Transverse colon (tissue), 4 donors: ENCODE measurements at regions not wholly inside any gene's neighbourhood (a gene's known extent, or its start where the extent isn't known, plus 50 kb on each side); places are given as distances from the start of the nearest gene placed in this dataset.

ENCODE experiments used
- DNase-seq: peaks from one replicate; pipeline ENCODE4 v3.0.0-alpha.2; 2019
- H3K27ac ChIP-seq, 4 donors: fragments of 200-600 bp; sonication (generic); 2 replicates each; pipeline ENCODE4 v1.5.1; 2016 to 2018; ENCODE audit warnings: inconsistent platforms in 4 of 4
- H3K27me3 ChIP-seq: fragments of 200-600 bp; sonication (generic); 2 replicates; pipeline ENCODE4 v1.5.1; 2017; ENCODE audit warnings: inconsistent platforms
- H3K36me3 ChIP-seq, 4 donors: fragments of 200-600 bp; sonication (generic); 2 replicates each; pipeline ENCODE4 v1.5.1; 2017 to 2019; ENCODE audit warnings: inconsistent platforms in 4 of 4
- H3K4me1 ChIP-seq, 4 donors: fragments of 200-600 bp; sonication (generic); 2 replicates each; pipeline ENCODE4 v1.5.1; 2017 to 2020; ENCODE audit warnings: inconsistent platforms in 4 of 4
- H3K4me3 ChIP-seq, 4 donors: fragments of 200-600 bp; sonication (generic); 1 replicate in 1 of 4; 2 replicates in 3 of 4; pipeline versions ENCODE4 v1.5.1 to v1.6.1; 2017 to 2019; ENCODE audit warnings: inconsistent platforms in 4 of 4
- H3K9me3 ChIP-seq, 2 donors: fragments of 200-600 bp; sonication (generic); 2 replicates each; pipeline ENCODE4 v1.5.1; 2017 to 2019; ENCODE audit warnings: inconsistent platforms in 2 of 2
- EP300 ChIP-seq: sonication (generic); formaldehyde crosslinking; IDR thresholded peaks from one replicate; pipeline ENCODE4 v1.6.1; 2017; ENCODE audit warnings: antibody characterized with exemption, low read depth
- POLR2A ChIP-seq: fragments of 450-650 bp; IDR thresholded peaks from one replicate; pipeline ENCODE4 v1.6.1; 2016; ENCODE audit warnings: antibody characterized with exemption, mild to moderate bottlenecking, moderate library complexity
- POLR2AphosphoS5 ChIP-seq, 3 donors: sonication (generic); formaldehyde crosslinking; IDR thresholded peaks; one replicate each; pipeline ENCODE4 v1.6.1; 2016; ENCODE audit warnings: antibody characterized with exemption in 3 of 3
- WGBS, 2 donors: methylation state at CpG; one replicate each; pipeline ENCODE4 v1.1.5; 2018; ENCODE audit warnings: low coverage in 1 of 2; 5-methylcytosine and 5-hydroxymethylcytosine counted together
- in situ Hi-C, 4 donors: fragments of 200-750 bp; cut with MboI; loops; one replicate each; pipeline versions ENCODE4 v1.15.0 to v1.15.1; 2017; ENCODE audit warnings: low sequenced_read_pairs in 3 of 4, low pct_ligation_motif_present in 1 of 4, low pct_unique_long_range_greater_than_20kb in 1 of 4
- intact Hi-C: fragments of 100-400 bp; cut with DNase I; formaldehyde crosslinking; loops from one replicate; pipeline ENCODE4 v1.15.1; 2023; ENCODE audit warnings: low total_unique reads
- TF ChIP-seq, protein P1 (sequence below), 5 experiments: fragments of 200-600 bp in 3 of 5; fragments of 450-650 bp in 2 of 5; sonication (generic) in 3 of 5; IDR thresholded peaks; 1 replicate in 2 of 5; 2 replicates in 3 of 5; pipeline ENCODE4 v1.5.1; 2016 to 2017; ENCODE audit warnings: antibody characterized with exemption in 5 of 5, inconsistent platforms in 3 of 5, mild to moderate bottlenecking in 2 of 5, moderate library complexity in 1 of 5

- DNase-seq = no peak
- in situ Hi-C loops = no loop called here
- intact Hi-C loops = no loop called here
- Histone ChIP-seq H3K4me3 (no peak overlapping the region), H3K27ac (no peak overlapping the region), H3K36me3 (no peaks in the 10 kb centered on the region), H3K9me3 (no peaks in the 10 kb centered on the region), H3K4me1 (peaks cover 0 to 13% (median 3%) of the 10 kb centered on the region in 4 donors), H3K27me3 (no peaks in the 10 kb centered on the region)
- 80 to 83% methylated on average over 4 of the region's 4 CpGs for WGBS, 2 donors
- no peak for TF ChIP-seq POLR2A
- TF ChIP-seq EP300 = no peak
- TF ChIP-seq, protein P1, sequence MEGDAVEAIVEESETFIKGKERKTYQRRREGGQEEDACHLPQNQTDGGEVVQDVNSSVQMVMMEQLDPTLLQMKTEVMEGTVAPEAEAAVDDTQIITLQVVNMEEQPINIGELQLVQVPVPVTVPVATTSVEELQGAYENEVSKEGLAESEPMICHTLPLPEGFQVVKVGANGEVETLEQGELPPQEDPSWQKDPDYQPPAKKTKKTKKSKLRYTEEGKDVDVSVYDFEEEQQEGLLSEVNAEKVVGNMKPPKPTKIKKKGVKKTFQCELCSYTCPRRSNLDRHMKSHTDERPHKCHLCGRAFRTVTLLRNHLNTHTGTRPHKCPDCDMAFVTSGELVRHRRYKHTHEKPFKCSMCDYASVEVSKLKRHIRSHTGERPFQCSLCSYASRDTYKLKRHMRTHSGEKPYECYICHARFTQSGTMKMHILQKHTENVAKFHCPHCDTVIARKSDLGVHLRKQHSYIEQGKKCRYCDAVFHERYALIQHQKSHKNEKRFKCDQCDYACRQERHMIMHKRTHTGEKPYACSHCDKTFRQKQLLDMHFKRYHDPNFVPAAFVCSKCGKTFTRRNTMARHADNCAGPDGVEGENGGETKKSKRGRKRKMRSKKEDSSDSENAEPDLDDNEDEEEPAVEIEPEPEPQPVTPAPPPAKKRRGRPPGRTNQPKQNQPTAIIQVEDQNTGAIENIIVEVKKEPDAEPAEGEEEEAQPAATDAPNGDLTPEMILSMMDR (IDR thresholded peaks at IDR 0.05) = no peak
- TF ChIP-seq POLR2AphosphoS5 (IDR thresholded peaks at IDR 0.05) = no peak
Observed at GRCh38 chr6:146980900-146981329, 223.3 kb upstream of the STXBP5 start.

- Histone ChIP-seq H3K27ac (no peak overlapping the region), H3K4me1 (peaks cover 0 to 13% (median 3%) of the 10 kb centered on the region in 4 donors), H3K9me3 (peaks cover 0 to 2% of the 10 kb centered on the region in 2 donors), H3K36me3 (no peaks in the 10 kb centered on the region), H3K4me3 (no peak overlapping the region), H3K27me3 (no peaks in the 10 kb centered on the region)
- WGBS, 2 donors = 49 to 54% methylated on average over 2 to 3 of the region's 3 CpGs
- no peak for DNase-seq
- intact Hi-C loops = no loop called here
- in situ Hi-C loops = no loop called here
- TF ChIP-seq EP300 (no peak), POLR2A (no peak), POLR2AphosphoS5 (IDR thresholded peaks at IDR 0.05) (no peak)
- TF ChIP-seq, protein P1 (IDR thresholded peaks at IDR 0.05) = no peak
Observed at GRCh38 chr6:146981981-146982380, 222.2 kb upstream of the STXBP5 start.

- 58% methylated on average over 10 to 11 of the region's 11 CpGs for WGBS, 2 donors
- in situ Hi-C loops = no loop called here
- Histone ChIP-seq H3K4me3 (no peak overlapping the region), H3K9me3 (peaks cover 0 to 5% of the 10 kb centered on the region in 2 donors), H3K36me3 (no peaks in the 10 kb centered on the region), H3K4me1 (peaks cover 0 to 13% (median 3%) of the 10 kb centered on the region in 4 donors), H3K27me3 (no peaks in the 10 kb centered on the region), H3K27ac (no peak overlapping the region)
- no peak for DNase-seq
- TF ChIP-seq, protein P1 (IDR thresholded peaks at IDR 0.05) = no peak
- no peak for TF ChIP-seq EP300
- no peak for TF ChIP-seq POLR2A
- TF ChIP-seq POLR2AphosphoS5 (IDR thresholded peaks at IDR 0.05) = no peak
- intact Hi-C loops = no loop called here
Observed at GRCh38 chr6:146984251-146984924, 219.8 kb upstream of the STXBP5 start.

DNA sequence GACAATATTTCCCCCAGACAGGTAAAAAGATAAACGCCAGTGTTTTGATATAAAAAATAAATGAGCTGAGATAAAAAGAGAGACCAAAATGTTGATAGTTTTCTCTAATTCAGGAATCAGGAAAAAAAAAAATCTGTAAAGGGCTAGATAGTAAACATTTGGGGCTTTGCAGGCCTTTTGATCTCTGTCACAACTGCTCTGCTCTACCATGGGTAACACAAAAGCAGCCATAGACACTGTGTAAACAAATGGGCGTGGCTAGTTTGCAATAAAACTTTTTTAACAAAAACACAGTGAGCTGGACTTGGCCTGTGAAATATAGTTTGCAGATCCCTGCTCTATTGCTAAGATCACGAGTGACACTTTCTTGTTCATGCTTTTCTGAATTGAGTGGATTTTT is 219.1 kb upstream of the STXBP5 start:
- Histone ChIP-seq H3K4me1 (peaks cover 0 to 13% (median 3%) of the 10 kb centered on the region in 4 donors), H3K9me3 (peaks cover 0 to 5% of the 10 kb centered on the region in 2 donors), H3K27me3 (no peaks in the 10 kb centered on the region), H3K27ac (no peak overlapping the region), H3K4me3 (no peak overlapping the region), H3K36me3 (no peaks in the 10 kb centered on the region)
- in situ Hi-C loops = no loop called here
- WGBS, 2 donors = 30 to 34% methylated on average over 3 of the region's 3 CpGs
- intact Hi-C loops = no loop called here
- peak; percentile 8 for DNase-seq
- TF ChIP-seq EP300 = no peak
- TF ChIP-seq, protein P1 (IDR thresholded peaks at IDR 0.05) = no peak
- no peak for TF ChIP-seq POLR2AphosphoS5 (IDR thresholded peaks at IDR 0.05)
- no peak for TF ChIP-seq POLR2A
